Psoas muscle (tissue), 7 donors: ENCODE measurements at regions not wholly inside any gene's neighbourhood (a gene's known extent, or its start where the extent isn't known, plus 50 kb on each side); places are given as distances from the start of the nearest gene placed in this dataset.

Experiments used
- ATAC-seq, 4 donors: fragments of 200-7000 bp; cut with Tn5 transposase; one replicate each; pipeline ENCODE4 v1.9.1; 2020; ENCODE audit warnings: moderate library complexity in 3 of 4, mild to moderate bottlenecking in 2 of 4
- DNase-seq, 2 donors: peaks; one replicate each; pipeline ENCODE4 v3.0.0-alpha.2; 2020
- H3K27ac ChIP-seq: fragments of 200-600 bp; one replicate; pipeline ENCODE4 v1.8.0; 2022
- H3K27me3 ChIP-seq, 3 donors: fragments of 200-600 bp in 1 of 3; one replicate each; pipeline versions ENCODE4 v1.6.1 to v1.8.0; 2013 to 2022; ENCODE audit warnings: low read length in 2 of 3, mild to moderate bottlenecking in 2 of 3, moderate library complexity in 1 of 3; ENCODE audit not compliant: insufficient read depth in 3 of 3
- H3K36me3 ChIP-seq, 2 donors: fragments of 200-600 bp in 1 of 2; one replicate each; pipeline versions ENCODE4 v1.6.1 to v1.8.0; 2013 to 2022; ENCODE audit warnings: low read depth in 1 of 2, mild to moderate bottlenecking in 1 of 2, moderate library complexity in 1 of 2; ENCODE audit not compliant: insufficient read depth in 1 of 2
- H3K4me1 ChIP-seq: fragments of 200-600 bp; one replicate; pipeline ENCODE4 v1.8.0; 2022
- H3K4me3 ChIP-seq: fragments of 200-600 bp; one replicate; pipeline ENCODE4 v1.8.0; 2022; ENCODE audit warnings: mild to moderate bottlenecking
- H3K9me3 ChIP-seq: fragments of 200-600 bp; one replicate; pipeline ENCODE4 v1.8.0; 2022
- CTCF ChIP-seq: fragments of 200-600 bp; IDR thresholded peaks from one replicate; pipeline ENCODE4 v1.8.0; 2022; ENCODE audit warnings: antibody characterized with exemption
- WGBS, 3 donors: extraction: QIAGEN DNeasy Blood & Tissue Kit; methylation state at CpG; one replicate each; pipeline versions ENCODE4 v1.1.6 to v1.1.7; 2013; 5-methylcytosine and 5-hydroxymethylcytosine counted together
- intact Hi-C, 2 donors: fragments of 100-400 bp; cut with DNase I; formaldehyde crosslinking; loops; one replicate each; pipeline versions ENCODE4 v1.11.0 to v1.14.2; 2022
- donor health status: healthy with polysubstance abuse.
- donor health status: DM: no; HTN: no; CAD: no; lungs with moderate emphysema.
- donor health status: Bipolar disorder and iron deficiency.
- donor health status: healthy.
- donor health status: DM: yes; HTN: yes; CAD: no.
- donor health status: DM: no; HTN: no; CAD: no.
- donor health status: DM: yes; HTN: yes; CAD: no.

GRCh38 chr2:180385601-180386201 is 378.6 kb upstream of the CWC22 start:
- intact Hi-C loops = no loop called here
- no peak for DNase-seq
- no peak for ATAC-seq
- 33 to 40% (median 36%) methylated on average over 2 of the region's 2 CpGs for WGBS, 3 donors
- H3K9me3 ChIP-seq = peaks cover 2% of the 10 kb centered on the region
- TF ChIP-seq CTCF = no peak
- no peaks in the 10 kb centered on the region for H3K4me1 ChIP-seq
- no peaks in the 10 kb centered on the region for H3K36me3 ChIP-seq
- H3K27ac ChIP-seq = no peak overlapping the region
- no peak overlapping the region for H3K4me3 ChIP-seq
- H3K27me3 ChIP-seq = no peaks in the 10 kb centered on the region

GRCh38 chr2:180376066-180376465 is 369.0 kb upstream of the CWC22 start:
- H3K4me1 ChIP-seq = no peaks in the 10 kb centered on the region
- no peak for ATAC-seq

GRCh38 chr2:180374502-180375281 is 367.6 kb upstream of the CWC22 start:
- H3K36me3 ChIP-seq = no peaks in the 10 kb centered on the region
- H3K4me1 ChIP-seq = no peaks in the 10 kb centered on the region
- intact Hi-C loops = no loop called here
- no peaks in the 10 kb centered on the region for H3K9me3 ChIP-seq
- 65% methylated on average over 3 of the region's 3 CpGs for WGBS, 3 donors
- ATAC-seq (no peak), DNase-seq (no peak)
- H3K4me3 ChIP-seq = no peak overlapping the region
- no peak for TF ChIP-seq CTCF
- no peak overlapping the region for H3K27ac ChIP-seq
- H3K27me3 ChIP-seq = no peaks in the 10 kb centered on the region

More at GRCh38 chr2:180376066-180376465, 369.0 kb upstream of the CWC22 start:
- no peaks in the 10 kb centered on the region for H3K36me3 ChIP-seq
- intact Hi-C loops = no loop called here
- H3K9me3 ChIP-seq = no peaks in the 10 kb centered on the region
- 46 to 52% (median 51%) methylated on average over 3 of the region's 3 CpGs for WGBS, 3 donors
- H3K27me3 ChIP-seq = no peaks in the 10 kb centered on the region
- no peak for TF ChIP-seq CTCF
- no peak overlapping the region for H3K27ac ChIP-seq
- no peak overlapping the region for H3K4me3 ChIP-seq
- no peak for DNase-seq

- WGBS, 3 donors = 52 to 67% (median 60%) methylated on average over 2 of the region's 2 CpGs
- intact Hi-C loops = no loop called here
- Histone ChIP-seq H3K9me3 (no peaks in the 10 kb centered on the region), H3K4me1 (no peaks in the 10 kb centered on the region), H3K27ac (no peak overlapping the region), H3K4me3 (no peak overlapping the region), H3K36me3 (no peaks in the 10 kb centered on the region), H3K27me3 (no peaks in the 10 kb centered on the region)
- DNase-seq (no peak), ATAC-seq (no peak)
- no peak for TF ChIP-seq CTCF
These were observed 363.6 kb upstream of the CWC22 start for GRCh38 chr2:180370511-180371205.
